ENCODE measurements at regions not wholly inside any gene's neighbourhood (a gene's known extent, or its start where the extent isn't known, plus 50 kb on each side); places are given as distances from the start of the nearest gene placed in this dataset.

DNA sequence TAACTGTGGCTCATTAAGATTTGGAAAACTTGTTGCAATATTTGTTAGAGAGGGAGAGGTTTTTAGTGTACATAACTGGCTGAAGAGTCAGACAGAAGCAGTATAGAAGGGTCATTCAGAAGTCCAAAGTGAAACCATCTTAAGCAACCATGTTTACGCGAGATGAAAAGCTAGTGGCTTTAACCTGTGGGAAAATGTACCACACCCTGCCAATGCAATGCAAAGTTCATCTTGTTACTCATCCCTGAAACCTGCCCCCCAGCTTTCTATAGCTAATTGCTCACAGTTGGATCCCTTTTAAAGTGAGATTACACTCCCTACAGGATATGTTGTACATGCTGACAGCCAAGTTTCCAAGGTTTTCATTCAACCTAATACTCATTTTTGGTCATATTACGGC is 96.7 kb upstream of the RAPGEF2 start:
- H3K4me2 ChIP-seq (ENCODE audit: insufficient read depth, low read length), result no peak overlapping the region
- no peak overlapping the region for H3K4me3 ChIP-seq (replicated peaks in 1 of 3; ENCODE audit: insufficient read depth in 1 of 3, low read depth in 1 of 3, low read length in 3 of 3)
- H3K79me2 ChIP-seq (ENCODE audit: control insufficient read depth, insufficient read depth, low read length), result no peaks in the 10 kb centered on the region
- H3K27me3 ChIP-seq (ENCODE audit: control insufficient read depth in 2 of 2, insufficient read depth in 2 of 2, low read length in 2 of 2), result no peaks in the 10 kb centered on the region
- no peaks in the 10 kb centered on the region for H3K9me3 ChIP-seq (replicated peaks; ENCODE audit: control insufficient read depth, insufficient read depth, low read length)
- intact Hi-C loops (cut with micrococcal nuclease) (no loop called here), dilution Hi-C loops (cut with MboI; ENCODE audit: extremely low pct_ligation_motif_present, low sequenced_read_pairs) (no loop called here)
- no peaks in the 10 kb centered on the region for H3K36me3 ChIP-seq (ENCODE audit: control insufficient read depth in 2 of 2, extremely low read depth in 1 of 2, insufficient read depth in 2 of 2, low read length in 2 of 2)
- no peak for DNase-seq (ENCODE audit: low read depth, low spot score)
- no peaks in the 10 kb centered on the region for H4K20me1 ChIP-seq (replicated peaks; ENCODE audit: control insufficient read depth, extremely low read depth, insufficient read depth, low read length)
- no peak overlapping the region for H3K27ac ChIP-seq (ENCODE audit: insufficient read depth, low read depth, low read length)
- H3K4me1 ChIP-seq (ENCODE audit: control insufficient read depth, extremely low read depth, insufficient read depth, low read length), result peaks cover 21% of the 10 kb centered on the region
- ChIA-PET POLR2A (no interaction called here), CTCF (no interaction called here)
- H3K9ac ChIP-seq (replicated peaks; ENCODE audit: extremely low read depth, insufficient read depth, low read length), result no peak overlapping the region
- no peaks in the 10 kb centered on the region for H3K9me1 ChIP-seq (replicated peaks; ENCODE audit: control insufficient read depth, extremely low read depth, insufficient read depth, low read length)
- no TSS peak for BruUV-seq (replicated peaks)
- no peak for TF ChIP-seq FOS (IDR thresholded peaks at IDR 0.05; ENCODE audit: borderline replicate concordance, insufficient read depth, low read length)
- no peak overlapping the region for H2AFZ ChIP-seq (ENCODE audit: low read depth, low read length)
- FAIRE-seq, result no peak

DNA sequence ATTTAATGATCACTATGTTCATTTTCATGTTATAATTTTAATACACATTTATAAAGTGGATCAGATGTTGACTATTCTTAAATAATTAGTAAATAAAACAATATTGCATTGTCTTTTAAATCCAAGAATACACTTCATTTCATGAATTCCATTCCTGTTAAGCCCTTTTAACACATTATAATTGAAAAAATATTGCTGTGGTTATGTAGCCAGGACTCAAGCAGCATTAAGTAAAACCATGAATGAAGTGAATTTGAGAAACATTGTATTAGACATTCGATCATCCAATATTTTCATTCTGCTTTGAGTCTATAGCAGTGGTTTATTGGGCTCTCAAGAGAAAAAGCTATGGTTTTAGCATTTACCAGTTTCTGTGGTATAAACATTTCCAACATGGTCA is 94.2 kb upstream of the RAPGEF2 start:
- Histone ChIP-seq H2AFZ (ENCODE audit: low read depth, low read length) (no peak overlapping the region), H3K4me3 (replicated peaks in 1 of 3; ENCODE audit: insufficient read depth in 1 of 3, low read depth in 1 of 3, low read length in 3 of 3) (no peak overlapping the region), H3K9ac (replicated peaks; ENCODE audit: extremely low read depth, insufficient read depth, low read length) (no peak overlapping the region), H3K4me2 (ENCODE audit: insufficient read depth, low read length) (no peak overlapping the region), H3K9me1 (replicated peaks; ENCODE audit: control insufficient read depth, extremely low read depth, insufficient read depth, low read length) (no peaks in the 10 kb centered on the region), H4K20me1 (replicated peaks; ENCODE audit: control insufficient read depth, extremely low read depth, insufficient read depth, low read length) (no peaks in the 10 kb centered on the region), H3K27me3 (ENCODE audit: control insufficient read depth in 2 of 2, insufficient read depth in 2 of 2, low read length in 2 of 2) (no peaks in the 10 kb centered on the region), H3K9me3 (replicated peaks; ENCODE audit: control insufficient read depth, insufficient read depth, low read length) (no peaks in the 10 kb centered on the region), H3K27ac (ENCODE audit: insufficient read depth, low read depth, low read length) (no peak overlapping the region), H3K36me3 (ENCODE audit: control insufficient read depth in 2 of 2, extremely low read depth in 1 of 2, insufficient read depth in 2 of 2, low read length in 2 of 2) (no peaks in the 10 kb centered on the region), H3K79me2 (ENCODE audit: control insufficient read depth, insufficient read depth, low read length) (no peaks in the 10 kb centered on the region), H3K4me1 (ENCODE audit: control insufficient read depth, extremely low read depth, insufficient read depth, low read length) (peaks cover 4% of the 10 kb centered on the region)
- dilution Hi-C loops (cut with MboI; ENCODE audit: extremely low pct_ligation_motif_present, low sequenced_read_pairs), result no loop called here
- no TSS peak for BruUV-seq (replicated peaks)
- DNase-seq (ENCODE audit: low read depth, low spot score), result no peak
- ChIA-PET POLR2A (no interaction called here), CTCF (no interaction called here)
- TF ChIP-seq EZH2 (IDR thresholded peaks at IDR 0.05; ENCODE audit: borderline replicate concordance, low read depth, low read length, severe bottlenecking), result no peak
- no peak for TF ChIP-seq POLR2A (IDR thresholded peaks at IDR 0.05; ENCODE audit: low read depth, low read length)
- TF ChIP-seq MYC (IDR thresholded peaks at IDR 0.05; ENCODE audit: low read depth, low read length), result no peak
- TF ChIP-seq GATA2 (IDR thresholded peaks at IDR 0.05; ENCODE audit: insufficient read depth, insufficient read length, low read depth, low read length), result no peak
- TF ChIP-seq POLR2AphosphoS5 (IDR thresholded peaks at IDR 0.05; ENCODE audit: insufficient read depth, low read depth, low read length), result no peak
- TF ChIP-seq, protein P1, sequence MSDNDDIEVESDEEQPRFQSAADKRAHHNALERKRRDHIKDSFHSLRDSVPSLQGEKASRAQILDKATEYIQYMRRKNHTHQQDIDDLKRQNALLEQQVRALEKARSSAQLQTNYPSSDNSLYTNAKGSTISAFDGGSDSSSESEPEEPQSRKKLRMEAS (IDR thresholded peaks at IDR 0.05; ENCODE audit: insufficient read depth, insufficient read length), result no peak
- TF ChIP-seq FOS (IDR thresholded peaks at IDR 0.05; ENCODE audit: borderline replicate concordance, insufficient read depth, low read length), result no peak
- TF ChIP-seq JUN (IDR thresholded peaks at IDR 0.05; ENCODE audit: borderline replicate concordance, insufficient read depth, insufficient read length, low read depth), result no peak
- TF ChIP-seq, protein P2, sequence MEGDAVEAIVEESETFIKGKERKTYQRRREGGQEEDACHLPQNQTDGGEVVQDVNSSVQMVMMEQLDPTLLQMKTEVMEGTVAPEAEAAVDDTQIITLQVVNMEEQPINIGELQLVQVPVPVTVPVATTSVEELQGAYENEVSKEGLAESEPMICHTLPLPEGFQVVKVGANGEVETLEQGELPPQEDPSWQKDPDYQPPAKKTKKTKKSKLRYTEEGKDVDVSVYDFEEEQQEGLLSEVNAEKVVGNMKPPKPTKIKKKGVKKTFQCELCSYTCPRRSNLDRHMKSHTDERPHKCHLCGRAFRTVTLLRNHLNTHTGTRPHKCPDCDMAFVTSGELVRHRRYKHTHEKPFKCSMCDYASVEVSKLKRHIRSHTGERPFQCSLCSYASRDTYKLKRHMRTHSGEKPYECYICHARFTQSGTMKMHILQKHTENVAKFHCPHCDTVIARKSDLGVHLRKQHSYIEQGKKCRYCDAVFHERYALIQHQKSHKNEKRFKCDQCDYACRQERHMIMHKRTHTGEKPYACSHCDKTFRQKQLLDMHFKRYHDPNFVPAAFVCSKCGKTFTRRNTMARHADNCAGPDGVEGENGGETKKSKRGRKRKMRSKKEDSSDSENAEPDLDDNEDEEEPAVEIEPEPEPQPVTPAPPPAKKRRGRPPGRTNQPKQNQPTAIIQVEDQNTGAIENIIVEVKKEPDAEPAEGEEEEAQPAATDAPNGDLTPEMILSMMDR (IDR thresholded peaks at IDR 0.05; ENCODE audit: extremely low read depth in 1 of 2, insufficient read depth in 1 of 2, low read depth in 1 of 2, low read length in 2 of 2), result no peak
- intact Hi-C loops (cut with micrococcal nuclease), result no loop called here
- no peak for FAIRE-seq
